HG03571 (cell line): ENCODE measurements at regions not wholly inside any gene's neighbourhood (a gene's known extent, or its start where the extent isn't known, plus 50 kb on each side); places are given as distances from the start of the nearest gene placed in this dataset.
"Not testable (repeated sequence)": the region's sequence is repeated elsewhere in the genome, so short reads cannot be mapped to it uniquely, and the experiment has no call there.

Source experiments
- ATAC-seq: cut with Tn5 transposase; IDR thresholded peaks from one replicate; pipeline ENCODE4 v1.9.1; 2021; ENCODE audit not compliant: unreplicated experiment

GRCh38 chr1:185477638-185478580, 160.9 kb upstream of the IVNS1ABP start:
- ATAC-seq = no peak

DNA sequence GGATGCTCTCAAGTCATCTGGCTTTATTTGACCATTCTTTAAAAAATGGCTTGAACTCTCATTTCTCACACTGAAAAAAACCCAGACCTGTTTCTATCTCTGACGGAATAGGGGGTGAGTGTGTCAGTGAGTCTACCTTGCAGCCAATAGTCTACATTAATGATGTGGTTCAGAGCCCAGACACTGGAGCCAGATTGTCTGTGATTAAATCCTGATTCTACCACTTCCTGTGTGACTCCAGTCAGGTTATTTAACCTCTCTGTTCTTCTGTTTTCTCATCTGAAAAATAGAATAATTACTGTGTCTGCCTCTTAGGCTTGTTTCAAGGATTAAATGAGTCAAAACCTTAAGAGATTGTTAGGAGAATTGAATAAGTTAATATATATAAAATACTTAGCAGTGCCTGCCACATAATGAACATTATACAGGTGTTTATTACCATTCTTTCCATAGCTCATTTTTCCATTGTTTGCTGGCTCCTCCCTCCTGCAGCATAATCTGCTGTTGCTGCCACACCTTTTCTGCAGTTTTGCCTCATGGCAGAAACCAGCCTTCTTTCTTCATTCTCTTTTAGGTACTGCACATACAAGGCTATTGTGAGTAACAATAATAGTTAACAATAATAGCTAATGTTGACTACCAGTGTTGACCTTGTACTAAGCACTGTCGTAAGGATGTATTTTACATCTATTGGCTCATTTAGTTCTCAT, 157.6 kb upstream of the IVNS1ABP start:
- no peak for ATAC-seq

DNA sequence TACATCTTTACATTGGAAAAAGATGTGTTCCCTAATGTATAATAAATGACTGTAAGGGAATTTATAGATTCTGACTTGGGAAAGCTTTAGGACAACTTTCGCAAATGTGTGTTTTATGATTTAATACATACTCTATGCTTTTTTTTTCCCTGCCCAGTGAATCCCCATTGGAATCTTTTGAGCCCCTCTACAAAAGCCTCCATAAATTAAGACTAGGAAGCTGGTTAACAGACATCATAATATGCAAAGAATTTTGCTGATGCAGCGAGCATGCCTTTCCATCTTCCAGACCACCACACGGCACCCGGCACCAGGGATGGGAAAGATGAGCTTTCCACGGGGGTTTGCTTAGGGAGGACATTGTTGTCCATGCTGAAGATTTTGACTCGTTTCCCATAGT, 156.1 kb upstream of the IVNS1ABP start:
- no peak for ATAC-seq

DNA sequence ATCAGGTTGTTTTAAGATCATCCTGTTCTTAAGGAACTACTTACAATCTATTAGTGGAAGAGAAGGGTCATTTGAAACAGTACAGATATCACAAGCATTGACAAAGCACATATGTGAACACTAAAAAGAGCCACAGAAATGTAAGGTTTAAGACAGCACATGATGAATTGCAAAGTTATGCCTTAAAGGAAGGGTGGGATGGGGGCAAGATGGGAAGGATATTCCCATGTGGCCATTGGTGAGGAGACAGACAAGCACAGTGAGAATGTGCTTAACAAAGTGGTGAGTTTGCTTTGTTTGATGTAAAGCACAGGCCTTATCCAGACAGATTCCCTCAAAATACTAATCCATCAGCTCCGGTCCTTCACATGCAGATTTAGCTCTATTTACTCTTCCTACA, 151.6 kb upstream of the IVNS1ABP start:
- ATAC-seq = no peak

- ATAC-seq = no peak
Measured at GRCh38 chr1:185467122-185467521, 150.1 kb upstream of the IVNS1ABP start.

DNA sequence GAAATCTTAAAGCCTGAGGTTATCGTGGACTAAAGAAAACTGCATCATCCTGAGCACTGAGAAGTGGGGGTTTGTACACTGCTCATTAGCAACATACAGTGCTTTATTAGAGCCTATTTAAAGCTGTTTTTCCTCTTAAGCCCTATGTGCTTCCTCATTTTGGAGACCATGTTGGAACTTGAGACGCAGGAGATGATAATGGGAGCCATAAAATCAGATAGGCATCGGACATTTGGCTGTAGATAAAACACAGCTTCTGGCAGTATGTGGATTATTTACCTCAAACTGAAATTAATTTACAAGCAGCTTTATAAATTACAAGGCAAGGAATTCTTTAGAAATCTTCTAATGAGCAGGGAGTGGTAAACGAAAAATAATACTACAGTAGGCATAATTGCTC, 147.7 kb upstream of the IVNS1ABP start:
- ATAC-seq = no peak

DNA sequence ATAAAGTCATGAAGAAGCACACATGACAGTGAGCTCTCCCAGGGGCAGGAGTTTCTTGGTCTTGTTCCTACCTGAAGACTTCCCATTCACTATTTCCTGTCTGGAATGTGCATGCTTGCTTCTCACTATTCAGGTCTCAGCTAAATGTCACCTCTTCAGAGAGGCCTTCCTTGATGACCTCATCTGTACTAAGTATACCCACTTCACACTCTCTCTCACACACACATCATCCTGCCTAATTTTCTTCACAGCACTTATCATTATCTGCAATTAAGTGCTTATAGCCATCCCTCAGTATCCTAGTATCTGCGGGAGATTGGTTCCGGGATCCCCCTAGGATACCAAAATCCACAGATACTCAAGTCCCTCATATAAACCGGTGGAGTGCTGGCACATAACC, 146.4 kb upstream of the IVNS1ABP start:
- no peak for ATAC-seq

- no peak for ATAC-seq
Measured at GRCh38 chr1:185463011-185463410, 146.0 kb upstream of the IVNS1ABP start.

GRCh38 chr1:185460723-185461122, 143.7 kb upstream of the IVNS1ABP start:
- ATAC-seq = not testable (repeated sequence)

DNA sequence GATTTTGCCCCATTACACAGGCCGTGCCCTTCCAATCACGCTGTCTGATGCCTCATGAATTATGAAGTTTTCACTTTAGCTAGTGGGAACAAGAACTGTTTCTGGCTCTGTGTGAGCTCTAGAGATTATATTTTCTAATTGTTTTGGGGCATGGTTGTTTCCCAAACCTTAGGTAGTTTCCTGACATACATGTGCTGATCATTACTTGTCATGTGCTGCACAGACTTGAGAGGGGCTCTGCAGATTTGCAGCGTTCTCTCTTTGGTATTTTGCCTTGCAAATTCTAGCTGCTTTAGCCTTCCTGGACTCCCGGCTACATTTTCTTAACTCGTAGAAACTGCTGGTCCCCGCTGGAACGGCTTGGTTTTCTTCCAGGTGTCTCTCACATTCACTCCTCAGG, 142.1 kb upstream of the IVNS1ABP start:
- ATAC-seq = no peak

GRCh38 chr1:185458670-185459069, 141.6 kb upstream of the IVNS1ABP start:
- no peak for ATAC-seq

GRCh38 chr1:185453496-185454192, 136.6 kb upstream of the IVNS1ABP start:
- no peak for ATAC-seq

DNA sequence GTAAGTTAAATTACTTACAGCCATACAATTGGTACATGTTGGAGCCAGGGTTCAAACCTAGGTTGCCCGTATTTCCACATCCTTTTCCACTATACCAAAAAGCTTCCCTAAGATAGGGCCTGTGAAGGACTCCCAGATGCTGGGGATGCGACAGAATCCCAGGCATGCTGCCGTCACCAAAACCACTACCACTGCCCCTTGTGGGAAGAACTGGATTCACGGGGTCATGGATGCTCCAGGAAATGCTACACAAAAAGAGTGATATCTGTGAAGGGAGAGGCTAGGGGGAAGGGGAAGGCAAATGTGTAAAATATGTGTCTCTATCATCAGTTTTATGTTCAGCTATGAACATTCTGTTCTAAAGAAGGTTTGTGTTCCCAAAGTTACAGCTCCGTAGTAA, 133.9 kb upstream of the IVNS1ABP start:
- no peak for ATAC-seq

DNA sequence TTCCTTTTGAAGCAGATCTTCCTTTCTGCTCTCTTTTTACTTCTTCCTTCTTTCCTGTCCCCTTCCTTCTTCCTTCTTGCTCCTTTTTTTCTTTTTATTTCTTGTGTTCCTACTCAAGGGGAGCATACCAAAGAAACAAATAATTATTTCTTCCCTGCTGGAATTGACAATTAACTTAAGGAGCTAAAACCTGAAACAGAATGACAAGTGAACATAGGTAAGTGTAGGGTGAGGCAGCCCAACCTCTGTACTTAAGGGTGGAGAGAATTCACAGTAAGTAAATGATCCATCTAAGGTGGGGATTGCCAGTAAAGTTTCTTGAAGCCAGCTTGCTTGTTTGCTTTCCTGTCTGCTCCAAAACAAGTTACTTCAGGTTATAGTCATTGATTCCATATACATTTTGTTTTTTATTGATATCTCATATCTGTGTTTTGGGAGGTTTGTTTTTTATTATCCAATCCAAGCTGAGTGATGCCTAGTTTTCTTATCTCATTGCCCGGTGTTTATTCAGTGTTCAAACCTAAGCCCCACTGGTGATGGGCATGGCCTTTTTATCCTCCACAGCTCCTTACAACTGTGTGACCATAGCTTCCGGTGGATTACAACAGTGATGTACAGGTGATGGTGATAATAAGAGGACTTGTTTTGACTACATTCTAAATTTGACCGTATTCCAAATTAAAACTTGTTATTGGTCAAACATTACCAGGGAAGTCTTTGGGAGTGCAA, 133.2 kb upstream of the IVNS1ABP start:
- no peak for ATAC-seq

DNA sequence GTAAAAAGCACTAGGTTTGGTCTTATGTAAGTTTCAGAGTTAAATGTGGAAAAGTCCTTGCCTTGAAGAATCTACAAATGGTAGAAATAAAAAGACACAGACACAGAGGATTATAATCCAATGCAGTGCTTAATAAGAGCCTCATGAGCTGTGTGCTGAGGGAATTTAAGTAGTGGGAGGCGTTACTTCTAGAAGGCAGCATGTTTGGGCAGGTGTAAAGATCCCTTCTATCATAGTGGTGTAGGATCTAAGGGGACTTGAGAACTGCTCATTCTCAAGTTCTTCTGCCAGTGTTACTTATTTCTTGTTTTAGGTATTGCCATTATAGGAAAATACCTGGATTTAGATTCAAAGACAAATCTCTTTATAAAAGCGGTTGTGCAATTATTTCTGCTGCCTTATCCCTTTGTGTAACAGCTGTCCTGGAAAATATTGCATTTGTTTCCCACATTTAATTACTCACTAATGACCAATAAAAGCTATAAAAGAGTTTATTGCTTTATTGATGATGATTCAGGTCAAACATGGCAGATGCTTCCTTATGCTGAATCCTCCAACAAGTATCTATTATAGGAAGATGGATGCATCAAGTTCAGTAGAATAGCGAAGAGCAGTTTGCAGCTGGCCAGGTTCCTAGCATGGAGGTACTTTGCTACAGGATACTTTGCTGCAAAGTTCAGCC, 132.5 kb upstream of the IVNS1ABP start:
- no peak for ATAC-seq

- ATAC-seq = no peak
Measured at GRCh38 chr1:185448591-185449186, 131.6 kb upstream of the IVNS1ABP start.

DNA sequence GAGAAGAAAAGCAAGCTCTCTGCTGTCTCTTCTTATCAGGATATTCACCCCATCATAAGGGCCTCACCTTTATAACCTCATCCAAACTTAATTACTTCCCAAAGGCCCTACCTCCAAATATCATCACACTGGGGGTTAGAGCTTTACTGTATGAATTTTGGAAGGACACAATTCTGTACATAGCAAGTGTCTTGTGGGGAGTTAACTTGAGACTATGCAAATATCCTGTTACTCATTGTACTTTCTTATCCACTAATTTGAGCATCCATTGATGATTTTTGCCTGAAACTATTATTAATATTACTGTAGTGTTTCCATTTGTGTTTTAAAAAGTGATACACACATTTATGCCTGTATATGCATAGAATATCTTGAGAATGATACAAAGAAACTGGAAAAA, 129.1 kb upstream of the IVNS1ABP start:
- no peak for ATAC-seq

DNA sequence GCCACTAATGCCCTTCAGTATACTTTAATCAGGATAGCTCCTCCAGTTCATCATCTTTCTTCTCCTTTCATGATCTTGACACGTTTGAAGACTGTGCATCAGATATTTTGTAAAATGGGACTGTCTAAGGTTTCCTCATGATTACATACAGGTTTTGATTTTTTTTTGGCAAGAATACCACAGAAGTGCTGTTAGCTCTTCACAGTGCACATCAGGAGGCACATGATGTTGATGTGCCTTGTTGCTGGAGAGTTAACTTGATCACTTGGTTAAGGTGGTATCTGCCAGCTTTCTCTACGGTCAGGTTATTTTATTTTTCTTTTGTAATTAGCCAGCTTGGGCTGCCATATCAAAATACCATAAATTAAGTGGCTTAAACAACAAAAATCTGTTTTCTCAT, 128.6 kb upstream of the IVNS1ABP start:
- ATAC-seq = no peak

DNA sequence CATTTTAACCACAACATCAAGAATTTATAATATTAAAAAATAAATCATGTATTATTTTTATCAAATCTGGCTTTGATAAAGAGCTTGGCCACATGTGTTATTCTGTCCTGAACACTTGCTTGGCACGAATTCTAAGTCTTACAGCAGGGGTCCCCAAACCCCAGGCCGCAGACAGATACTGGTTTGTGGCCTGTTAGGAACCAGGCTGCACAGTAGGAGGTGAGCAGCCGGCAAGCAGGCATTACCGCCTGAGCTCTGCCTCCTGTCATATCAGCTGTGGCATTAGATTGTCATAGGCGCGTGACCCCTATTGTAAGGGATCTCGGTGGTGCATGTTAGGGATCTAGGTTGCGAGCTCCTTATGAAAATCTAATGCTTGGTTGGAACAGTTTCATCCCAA, 127.6 kb upstream of the IVNS1ABP start:
- ATAC-seq = no peak

GRCh38 chr1:185442050-185442449, 125.0 kb upstream of the IVNS1ABP start:
- ATAC-seq = no peak
